Stimulated activated memory B cell treated with anti-CD40 and anti-IgM and Interleukin-4, amounts not matched to agents 10 μg/mL and 1 μg/mL and 100 μg/mL, for 72 hours (primary cell): ENCODE measurements at regions not wholly inside any gene's neighbourhood (a gene's known extent, or its start where the extent isn't known, plus 50 kb on each side); places are given as distances from the start of the nearest gene placed in this dataset.
A peak's percentile ranks its signal among the peaks of the same experiment; 100 is the strongest.

ENCODE experiments used
- ATAC-seq: fragments of 150-1000 bp; cut with Tn5 transposase; 2 replicates; pipeline ENCODE4 v1.10.0; 2021
- H3K27ac Mint-ChIP-seq: one replicate; pipeline ENCODE4 v1.8.0; 2022; ENCODE audit warnings: mild to moderate bottlenecking, mixed read lengths
- H3K27me3 Mint-ChIP-seq: one replicate; pipeline ENCODE4 v1.8.0; 2022; ENCODE audit warnings: mixed read lengths
- H3K36me3 Mint-ChIP-seq: one replicate; pipeline ENCODE4 v1.8.0; 2022; ENCODE audit warnings: mixed read lengths
- H3K4me1 Mint-ChIP-seq: one replicate; pipeline ENCODE4 v1.8.0; 2022; ENCODE audit warnings: mixed read lengths
- H3K4me3 Mint-ChIP-seq: one replicate; pipeline ENCODE4 v1.8.0; 2022; ENCODE audit warnings: mild to moderate bottlenecking, moderate library complexity, mixed read lengths
- H3K9me3 Mint-ChIP-seq: one replicate; pipeline ENCODE4 v1.8.0; 2022; ENCODE audit warnings: mixed read lengths

DNA sequence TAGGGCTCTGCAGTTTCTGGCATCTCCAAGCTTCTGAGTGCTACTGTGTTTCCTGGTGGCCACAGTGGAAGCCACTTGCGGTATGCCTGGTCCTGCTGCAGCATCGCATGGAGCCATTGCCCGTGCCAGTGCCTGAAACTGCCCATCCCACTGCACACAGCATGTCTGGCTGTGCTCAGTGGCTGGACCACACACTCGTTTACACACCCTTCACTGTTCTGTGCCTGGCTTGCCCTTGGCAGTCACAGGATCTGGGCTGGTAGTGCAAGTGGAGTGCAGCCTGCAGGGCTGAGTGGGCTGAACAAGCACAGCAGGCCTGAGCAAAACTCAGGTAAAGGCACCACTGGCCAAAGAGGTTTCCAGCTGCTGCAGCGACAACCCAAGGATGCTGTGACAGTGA, 600.0 kb downstream of the SI start:
- no peak overlapping the region for H3K27ac Mint-ChIP-seq
- no peaks in the 10 kb centered on the region for H3K4me1 Mint-ChIP-seq
- no peak overlapping the region for H3K4me3 Mint-ChIP-seq
- no peaks in the 10 kb centered on the region for H3K36me3 Mint-ChIP-seq
- peaks cover 5% of the 10 kb centered on the region for H3K9me3 Mint-ChIP-seq
- no peak for ATAC-seq
- no peaks in the 10 kb centered on the region for H3K27me3 Mint-ChIP-seq

DNA sequence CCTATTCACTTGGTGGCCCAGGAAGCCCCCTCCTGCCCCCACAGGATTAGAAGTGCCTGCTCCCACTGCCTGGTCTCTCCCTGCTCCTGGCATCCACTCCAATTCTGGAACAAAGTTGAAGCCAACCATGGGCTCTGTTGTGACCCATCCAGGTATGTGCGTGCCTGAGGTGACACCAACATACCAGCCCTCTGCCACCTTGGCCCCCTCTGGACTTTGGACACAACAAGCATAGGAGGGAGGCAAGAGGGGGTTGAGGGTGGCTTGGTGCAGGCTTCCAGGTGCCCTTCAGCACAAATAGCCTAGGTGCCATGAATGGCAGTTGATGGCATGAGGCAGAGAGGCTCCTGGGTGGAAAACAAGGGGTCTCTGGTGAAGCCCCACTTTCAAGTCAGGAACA, 600.9 kb downstream of the SI start:
- Mint-ChIP-seq H3K4me3 (no peak overlapping the region), H3K27me3 (no peaks in the 10 kb centered on the region), H3K9me3 (peaks cover 5% of the 10 kb centered on the region), H3K36me3 (no peaks in the 10 kb centered on the region), H3K4me1 (no peaks in the 10 kb centered on the region), H3K27ac (no peak overlapping the region)
- ATAC-seq, result no peak

DNA sequence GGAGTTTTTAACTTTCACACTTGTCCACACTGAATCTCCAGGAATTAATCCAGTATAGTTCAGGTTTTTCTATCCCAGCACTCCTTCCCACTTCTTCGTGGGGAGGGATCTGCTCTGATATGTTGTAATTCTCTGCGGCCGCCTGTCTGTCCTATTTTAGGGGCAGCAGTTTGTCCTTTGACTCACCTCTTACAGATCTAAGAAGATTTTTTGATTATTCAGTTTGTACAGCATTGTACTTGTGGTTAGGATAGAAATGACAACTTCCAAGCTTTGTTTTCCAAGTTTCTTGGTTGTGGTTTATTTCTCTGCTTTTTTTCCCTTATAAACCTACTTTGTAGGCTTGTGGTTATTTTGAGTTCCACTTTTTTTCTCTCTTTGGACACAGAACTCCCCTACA, 601.7 kb downstream of the SI start:
- Mint-ChIP-seq H3K9me3 (peaks cover 5% of the 10 kb centered on the region), H3K27ac (no peak overlapping the region), H3K4me1 (no peaks in the 10 kb centered on the region), H3K36me3 (no peaks in the 10 kb centered on the region), H3K4me3 (no peak overlapping the region), H3K27me3 (no peaks in the 10 kb centered on the region)
- ATAC-seq, result no peak

DNA sequence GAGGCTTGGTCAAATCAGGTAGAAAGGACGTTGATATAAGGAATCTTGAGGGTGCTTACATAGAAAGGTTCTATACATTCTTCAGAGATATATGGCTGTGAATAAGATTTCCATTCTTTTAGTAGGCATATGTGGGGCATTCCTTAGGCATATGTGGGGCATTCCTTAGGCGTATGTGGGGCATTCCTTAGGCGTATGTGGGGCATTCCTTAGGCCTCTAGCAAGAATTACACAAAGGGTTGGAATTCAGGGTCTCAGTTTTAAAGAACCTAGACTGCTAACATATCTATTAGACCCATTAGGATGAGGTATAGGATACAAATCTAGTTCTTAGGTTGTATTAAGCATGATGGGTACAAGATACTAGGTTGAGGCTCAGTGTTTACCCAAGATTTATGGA, 607.8 kb downstream of the SI start:
- no peak for ATAC-seq
- H3K36me3 Mint-ChIP-seq, result no peaks in the 10 kb centered on the region
- H3K27ac Mint-ChIP-seq, result no peak overlapping the region
- peaks cover 6% of the 10 kb centered on the region for H3K9me3 Mint-ChIP-seq
- H3K4me3 Mint-ChIP-seq, result no peak overlapping the region
- H3K27me3 Mint-ChIP-seq, result no peaks in the 10 kb centered on the region
- no peaks in the 10 kb centered on the region for H3K4me1 Mint-ChIP-seq

DNA sequence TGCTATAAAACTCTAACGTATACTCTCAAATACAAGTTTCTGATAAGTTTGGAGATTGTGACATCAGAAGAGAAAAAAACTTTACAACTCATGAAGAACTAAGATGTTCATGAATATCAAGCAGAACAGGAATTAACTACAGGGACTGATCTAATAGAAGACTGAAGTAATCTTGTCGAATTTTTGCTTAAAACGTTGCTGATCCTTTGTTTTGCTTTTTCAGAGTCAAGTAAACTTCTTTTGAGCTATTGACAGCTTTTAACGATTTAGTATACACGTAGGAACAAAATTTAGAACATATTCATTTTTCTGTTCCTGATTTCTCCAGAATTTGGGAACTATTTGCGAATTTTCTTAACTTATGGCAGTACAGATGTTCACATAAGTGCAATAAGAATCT, 610.2 kb downstream of the SI start:
- H3K4me3 Mint-ChIP-seq, result no peak overlapping the region
- H3K36me3 Mint-ChIP-seq, result no peaks in the 10 kb centered on the region
- H3K4me1 Mint-ChIP-seq, result no peaks in the 10 kb centered on the region
- H3K27ac Mint-ChIP-seq, result no peak overlapping the region
- H3K9me3 Mint-ChIP-seq, result peaks cover 3% of the 10 kb centered on the region
- H3K27me3 Mint-ChIP-seq, result no peaks in the 10 kb centered on the region
- no peak for ATAC-seq

DNA sequence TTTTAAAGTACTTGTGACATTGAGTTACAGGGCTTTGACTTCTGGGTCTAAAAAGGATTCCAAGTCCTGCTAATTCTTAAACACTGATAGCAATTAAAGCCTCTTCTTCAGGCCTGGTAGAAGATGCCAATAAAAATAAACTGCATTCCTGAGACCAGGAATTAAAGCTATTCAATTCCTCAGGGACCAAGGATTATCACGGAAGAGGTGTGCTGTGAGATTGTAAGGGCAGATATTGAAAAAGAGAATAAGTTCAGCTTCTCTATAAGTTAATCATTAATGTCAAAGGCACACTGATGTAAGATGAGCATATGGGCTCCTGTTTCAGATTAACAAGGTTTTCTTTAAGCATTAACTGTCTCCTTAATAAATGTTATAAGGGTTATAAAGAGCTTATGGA, 611.3 kb downstream of the SI start:
- Mint-ChIP-seq H3K4me3 (no peak overlapping the region), H3K36me3 (no peaks in the 10 kb centered on the region), H3K9me3 (peaks cover 4% of the 10 kb centered on the region), H3K27ac (no peak overlapping the region), H3K27me3 (no peaks in the 10 kb centered on the region), H3K4me1 (no peaks in the 10 kb centered on the region)
- no peak for ATAC-seq

DNA sequence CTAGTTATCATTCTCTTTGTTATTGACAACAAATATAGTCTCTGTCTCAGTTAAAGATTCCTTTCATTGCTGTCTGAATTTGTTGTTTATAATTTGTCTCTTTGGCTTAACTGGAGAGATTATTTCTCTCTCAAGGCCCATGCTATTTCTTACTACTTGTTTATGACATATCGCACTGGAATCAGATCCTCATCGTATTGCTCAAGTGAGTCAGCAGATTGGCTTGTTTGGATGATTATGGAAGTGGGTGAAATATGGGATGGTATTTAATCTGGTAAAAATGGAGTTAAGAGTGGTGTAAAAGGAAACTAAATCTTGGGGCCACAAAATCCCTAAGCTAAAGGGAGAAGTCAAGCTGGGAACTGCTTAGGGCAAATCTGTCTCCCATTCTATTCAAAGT, 613.1 kb downstream of the SI start:
- Mint-ChIP-seq H3K27ac (no peak overlapping the region), H3K4me1 (no peaks in the 10 kb centered on the region), H3K36me3 (no peaks in the 10 kb centered on the region), H3K9me3 (peaks cover 6% of the 10 kb centered on the region), H3K27me3 (no peaks in the 10 kb centered on the region), H3K4me3 (no peak overlapping the region)
- no peak for ATAC-seq

DNA sequence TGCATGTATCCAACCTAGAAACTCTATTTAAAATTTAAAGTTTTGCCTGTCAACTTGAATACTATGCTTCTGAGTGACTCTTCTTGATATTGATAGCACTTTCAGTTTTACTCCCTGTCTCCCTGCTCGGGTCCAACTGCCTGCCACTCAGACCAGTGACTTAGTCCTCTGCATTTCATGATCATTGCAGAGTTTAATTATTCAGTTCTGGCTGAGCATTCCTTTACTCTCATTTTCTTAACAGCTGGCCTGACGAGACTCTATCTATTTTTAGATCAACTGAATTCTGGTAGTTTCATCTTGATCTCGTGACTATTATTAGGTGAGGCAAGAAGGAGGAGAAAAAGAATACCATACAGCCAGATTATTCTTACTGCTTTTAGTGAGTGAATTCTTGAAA, 617.4 kb downstream of the SI start:
- ATAC-seq, result no peak
- Mint-ChIP-seq H3K36me3 (no peaks in the 10 kb centered on the region), H3K9me3 (peaks cover 3% of the 10 kb centered on the region), H3K27me3 (no peaks in the 10 kb centered on the region), H3K27ac (no peak overlapping the region), H3K4me3 (no peak overlapping the region), H3K4me1 (no peaks in the 10 kb centered on the region)

DNA sequence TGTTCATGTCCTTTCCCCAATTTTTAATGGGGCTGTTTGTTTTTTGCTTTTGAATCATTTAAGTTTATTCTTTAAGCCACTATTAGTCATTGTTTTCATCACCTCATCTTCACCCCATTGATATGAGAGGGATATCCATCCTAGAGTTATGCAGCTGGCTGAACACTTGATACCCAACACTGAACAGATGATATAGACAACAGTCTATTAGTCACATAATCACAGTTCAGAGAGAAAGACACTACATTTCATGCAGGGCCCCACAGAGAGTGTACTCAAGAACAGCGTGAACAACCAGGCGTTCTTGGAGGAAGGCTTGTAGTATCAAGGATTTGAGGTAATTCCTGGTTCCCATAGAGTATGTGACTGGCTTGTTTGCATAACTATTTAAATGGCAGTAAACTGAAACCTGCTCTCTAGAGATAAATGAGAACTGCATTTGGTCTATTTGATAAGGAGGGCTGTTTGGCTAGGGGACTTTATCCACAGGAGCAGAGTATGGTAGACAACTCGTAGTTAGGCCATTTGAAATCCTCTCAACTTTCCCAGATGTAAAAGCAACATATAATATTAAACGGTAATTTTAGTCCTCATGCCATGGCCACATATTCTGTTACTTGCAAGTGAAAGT, 618.7 kb downstream of the SI start:
- Mint-ChIP-seq H3K36me3 (no peaks in the 10 kb centered on the region), H3K4me3 (no peak overlapping the region), H3K27ac (no peak overlapping the region), H3K9me3 (peaks cover 3% of the 10 kb centered on the region), H3K4me1 (no peaks in the 10 kb centered on the region), H3K27me3 (no peaks in the 10 kb centered on the region)
- ATAC-seq, result no peak

DNA sequence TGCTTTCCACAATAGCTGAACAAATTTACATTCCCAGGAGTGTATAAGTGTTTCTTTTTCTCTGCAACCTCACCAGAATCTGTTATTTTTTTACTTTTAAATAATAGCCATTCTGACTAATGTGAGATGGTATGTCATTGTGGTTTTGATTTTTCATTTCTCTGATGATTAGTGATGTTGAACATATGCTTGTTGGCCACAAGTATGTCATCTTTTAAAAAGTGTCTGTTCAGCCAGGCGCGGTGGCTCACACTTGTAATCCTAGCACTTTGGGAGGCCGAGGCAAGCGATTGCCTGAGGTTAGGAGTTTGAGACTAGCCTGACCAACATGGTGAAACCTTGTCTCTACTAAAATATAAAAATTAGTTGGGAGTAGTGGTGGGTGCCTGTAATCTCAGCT, 619.3 kb downstream of the SI start:
- Mint-ChIP-seq H3K36me3 (no peaks in the 10 kb centered on the region), H3K4me1 (no peaks in the 10 kb centered on the region), H3K27me3 (no peaks in the 10 kb centered on the region), H3K9me3 (peaks cover 3% of the 10 kb centered on the region), H3K4me3 (no peak overlapping the region), H3K27ac (no peak overlapping the region)
- no peak for ATAC-seq

DNA sequence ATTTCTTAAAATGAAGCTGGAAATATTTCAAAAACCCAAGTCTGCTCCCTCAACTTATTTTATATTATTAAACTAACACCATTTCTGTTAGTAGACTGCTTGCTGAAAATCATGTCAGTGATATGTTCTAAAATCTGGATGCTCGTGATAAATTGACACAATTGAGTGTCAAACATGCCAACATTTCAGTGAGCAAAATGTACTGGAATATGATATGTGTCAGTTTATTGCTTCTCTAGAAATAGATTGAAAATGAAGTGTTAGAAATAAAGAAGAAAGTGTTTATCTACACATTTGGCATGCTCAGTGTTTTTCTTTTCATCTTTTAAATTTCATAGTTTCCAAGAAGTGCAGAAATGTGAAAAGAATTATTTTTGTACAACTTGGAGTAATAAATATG, 624.6 kb downstream of the SI start:
- H3K4me3 Mint-ChIP-seq, result no peak overlapping the region
- H3K36me3 Mint-ChIP-seq, result no peaks in the 10 kb centered on the region
- peaks cover 2% of the 10 kb centered on the region for H3K9me3 Mint-ChIP-seq
- H3K27ac Mint-ChIP-seq, result no peak overlapping the region
- H3K4me1 Mint-ChIP-seq, result no peaks in the 10 kb centered on the region
- no peaks in the 10 kb centered on the region for H3K27me3 Mint-ChIP-seq
- ATAC-seq, result no peak

DNA sequence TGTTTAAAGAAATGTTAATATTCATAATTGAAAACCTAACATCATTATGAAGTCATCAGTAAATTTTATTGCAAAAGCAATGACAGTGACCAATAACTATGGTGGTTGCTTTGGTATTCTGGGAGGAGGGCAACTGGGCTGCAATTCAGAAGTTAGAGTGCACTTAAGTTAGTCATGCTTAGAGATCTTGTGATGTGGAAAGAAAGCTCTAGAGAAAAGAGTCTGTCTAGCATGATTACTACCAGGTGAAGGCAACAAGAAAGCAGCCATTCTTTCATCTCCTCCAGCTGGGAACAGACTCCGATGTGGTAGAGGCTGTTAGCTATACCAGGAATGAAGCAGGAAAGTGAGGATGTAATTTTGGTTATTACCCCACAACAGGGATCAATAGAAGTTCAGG, 625.6 kb downstream of the SI start:
- Mint-ChIP-seq H3K4me3 (no peak overlapping the region), H3K9me3 (peaks cover 2% of the 10 kb centered on the region), H3K27ac (no peak overlapping the region), H3K36me3 (no peaks in the 10 kb centered on the region), H3K27me3 (no peaks in the 10 kb centered on the region), H3K4me1 (no peaks in the 10 kb centered on the region)
- ATAC-seq, result no peak

DNA sequence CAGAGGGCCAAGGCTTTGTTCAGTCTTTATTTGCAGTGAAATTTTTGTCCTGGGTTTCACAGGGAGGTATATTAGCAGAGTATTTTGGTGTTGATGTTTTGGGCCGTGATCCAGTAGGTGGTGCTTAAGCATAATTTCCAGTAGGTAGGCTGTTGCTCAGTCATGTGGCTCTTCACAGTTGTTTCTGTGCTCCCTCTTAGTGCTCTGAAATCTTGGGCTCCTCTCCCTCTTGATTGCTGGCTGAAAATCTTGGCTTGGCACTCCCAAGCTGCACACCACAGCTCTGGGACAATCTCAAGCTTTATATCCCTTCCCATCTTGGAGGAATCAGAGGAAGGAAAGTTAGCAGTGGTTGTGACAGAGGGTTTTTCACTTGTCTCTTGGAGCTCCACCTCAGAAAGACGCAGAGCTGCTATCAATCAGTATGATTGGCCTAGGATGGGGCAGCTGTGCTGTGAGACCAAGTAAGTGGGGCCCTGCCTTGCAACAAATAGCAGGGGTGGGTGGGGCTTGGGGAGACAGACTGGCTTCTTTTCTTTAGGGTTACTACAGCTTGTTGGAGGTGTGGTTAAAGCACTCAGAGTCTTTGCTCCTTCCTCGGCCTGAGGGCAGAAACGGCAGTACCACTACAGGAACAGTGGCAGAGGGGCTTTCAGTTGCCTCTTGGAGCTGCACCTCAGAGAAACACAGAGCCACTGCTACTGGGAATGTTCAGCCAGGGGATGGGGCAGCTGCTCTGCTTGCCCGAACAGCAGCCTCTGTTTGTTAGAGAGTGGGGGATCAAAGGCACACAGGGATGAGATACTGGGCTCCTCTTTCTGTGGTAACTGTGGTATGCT, 627.0 kb downstream of the SI start:
- no peak overlapping the region for H3K4me3 Mint-ChIP-seq
- H3K27me3 Mint-ChIP-seq, result no peaks in the 10 kb centered on the region

DNA sequence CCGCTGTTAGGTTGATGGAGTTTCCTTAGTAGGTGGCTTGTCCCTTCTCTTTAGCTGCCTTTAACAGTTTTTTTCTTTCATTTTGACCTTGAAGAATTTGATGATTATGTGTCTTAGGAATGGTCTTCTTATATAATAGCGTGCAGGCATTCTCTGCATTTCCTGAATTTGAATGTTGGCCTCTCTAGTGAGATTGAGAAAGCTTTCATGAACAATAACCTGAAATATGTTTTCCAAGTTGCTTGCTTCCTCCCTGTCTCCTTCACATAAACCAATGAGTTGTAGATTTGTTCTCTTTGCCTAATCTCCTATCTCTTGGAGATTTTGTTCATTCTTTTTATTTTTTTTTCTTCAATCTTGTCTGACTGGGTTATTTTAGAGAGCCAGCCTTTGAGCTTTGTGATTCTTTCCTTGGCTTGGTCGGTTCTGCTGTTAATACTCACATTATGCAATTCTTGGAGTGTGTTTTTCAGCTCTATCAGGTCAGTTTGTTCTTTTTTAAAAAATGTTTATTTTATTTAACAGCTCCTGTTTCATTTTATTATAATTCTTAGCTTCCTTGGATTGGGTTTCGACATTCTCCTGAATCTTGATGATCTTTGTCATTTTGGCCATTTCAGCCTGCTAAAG, 627.9 kb downstream of the SI start:
- Mint-ChIP-seq H3K27ac (no peak overlapping the region), H3K27me3 (no peaks in the 10 kb centered on the region), H3K4me1 (no peaks in the 10 kb centered on the region), H3K36me3 (no peaks in the 10 kb centered on the region), H3K4me3 (no peak overlapping the region), H3K9me3 (peaks cover 4% of the 10 kb centered on the region)
- no peak for ATAC-seq

More for the DNA sequence above, 627.0 kb downstream of the SI start:
- Mint-ChIP-seq H3K27ac (no peak overlapping the region), H3K4me1 (no peaks in the 10 kb centered on the region), H3K36me3 (no peaks in the 10 kb centered on the region), H3K9me3 (peaks cover 4% of the 10 kb centered on the region)
- peak; percentile 27 for ATAC-seq

DNA sequence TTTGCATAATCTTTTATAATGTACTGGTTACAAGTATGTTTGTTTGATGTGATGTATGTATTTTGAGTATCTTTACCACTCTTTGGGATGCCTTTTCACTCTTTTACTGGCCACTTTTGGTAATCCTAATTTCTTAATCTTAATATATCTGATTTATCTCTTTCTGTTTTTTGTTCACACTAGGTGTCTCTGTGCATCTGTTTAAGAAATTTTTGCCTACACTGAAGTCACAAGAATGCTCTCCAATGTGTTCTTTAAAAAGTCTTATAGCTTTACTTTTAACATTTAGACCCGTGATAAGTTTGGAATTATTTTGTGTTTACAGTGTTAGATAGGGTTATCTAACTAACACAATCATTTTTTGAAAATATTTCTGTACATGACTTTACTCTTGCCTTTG, 659.1 kb downstream of the SI start:
- no peak for ATAC-seq
- H3K9me3 Mint-ChIP-seq, result peaks cover 5% of the 10 kb centered on the region
- no peaks in the 10 kb centered on the region for H3K36me3 Mint-ChIP-seq
- no peaks in the 10 kb centered on the region for H3K27me3 Mint-ChIP-seq
- H3K27ac Mint-ChIP-seq, result no peak overlapping the region
- H3K4me1 Mint-ChIP-seq, result no peaks in the 10 kb centered on the region
- no peak overlapping the region for H3K4me3 Mint-ChIP-seq

DNA sequence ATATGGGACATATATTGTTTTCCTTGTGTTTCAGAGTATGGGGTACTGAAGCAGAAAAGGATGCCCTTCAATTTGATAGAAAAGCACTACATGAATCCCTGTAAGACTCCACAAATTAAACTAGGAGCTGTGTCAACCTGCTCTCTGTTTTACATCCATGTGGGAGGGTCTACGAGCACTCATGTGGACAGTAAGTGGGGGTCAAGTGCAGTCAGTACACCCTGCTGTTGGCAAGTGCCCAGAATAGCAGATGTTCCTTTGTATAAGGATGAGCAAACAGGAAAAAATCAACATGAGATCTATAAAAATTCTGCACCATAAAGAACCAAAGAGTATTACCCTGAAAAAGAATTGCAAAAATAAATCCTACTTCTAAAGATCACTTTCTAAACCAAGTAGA, 659.9 kb downstream of the SI start:
- no peaks in the 10 kb centered on the region for H3K4me1 Mint-ChIP-seq
- H3K4me3 Mint-ChIP-seq, result no peak overlapping the region
- H3K36me3 Mint-ChIP-seq, result no peaks in the 10 kb centered on the region
- no peak overlapping the region for H3K27ac Mint-ChIP-seq
- no peak for ATAC-seq
- no peaks in the 10 kb centered on the region for H3K27me3 Mint-ChIP-seq
- peaks cover 2% of the 10 kb centered on the region for H3K9me3 Mint-ChIP-seq
